SK-N-SH treated with all-trans-retinoic acid at 6 μM for 48 hours (cell line): ENCODE measurements at regions not wholly inside any gene's neighbourhood (a gene's known extent, or its start where the extent isn't known, plus 50 kb on each side); places are given as distances from the start of the nearest gene placed in this dataset.

Source experiments
- ATAC-seq: fragments of 200-7000 bp; cut with Tn5 transposase; 3 replicates; pipeline ENCODE4 v1.9.1; 2020; ENCODE audit warnings: mild to moderate bottlenecking, moderate library complexity
- ARNTL ChIP-seq: fragments of 450-650 bp; formaldehyde crosslinking; IDR thresholded peaks from 2 replicates; pipeline ENCODE4 v1.5.0; 2020; ENCODE audit warnings: low read depth, mild to moderate bottlenecking, moderate library complexity, borderline replicate concordance
- BACH2 ChIP-seq: fragments of 250-450 bp; sonication (Bioruptor Pico); IDR thresholded peaks from 2 replicates; pipeline ENCODE4 v1.9.0; 2021; ENCODE audit warnings: mild to moderate bottlenecking, borderline replicate concordance
- CREB5 ChIP-seq: fragments of 250-450 bp; sonication (Bioruptor Pico); IDR thresholded peaks from 2 replicates; pipeline ENCODE4 v1.5.1; 2020; ENCODE audit warnings: low read depth, mild to moderate bottlenecking, moderate library complexity
- CSRNP3 ChIP-seq: fragments of 250-450 bp; sonication (Bioruptor Pico); IDR thresholded peaks from 2 replicates; pipeline ENCODE4 v1.5.1; 2021; ENCODE audit warnings: mild to moderate bottlenecking, moderate library complexity
- ESRRG ChIP-seq: fragments of 250-450 bp; sonication (Bioruptor Pico); IDR thresholded peaks from 2 replicates; pipeline ENCODE4 v1.6.1; 2021; ENCODE audit warnings: mild to moderate bottlenecking
- GLIS3 ChIP-seq: fragments of 250-450 bp; sonication (Bioruptor Pico); IDR thresholded peaks from 2 replicates; pipeline ENCODE4 v1.5.0; 2020; ENCODE audit warnings: mild to moderate bottlenecking, moderate library complexity
- ISL1 ChIP-seq: fragments of 250-450 bp; sonication (Bioruptor Pico); IDR thresholded peaks from 2 replicates; pipeline ENCODE4 v2.1.2; 2022; ENCODE audit warnings: mild to moderate bottlenecking, moderate library complexity
- OSR1 ChIP-seq: fragments of 250-450 bp; sonication (Bioruptor Pico); IDR thresholded peaks from 2 replicates; pipeline ENCODE4 v1.8.0; 2022; ENCODE audit warnings: moderate library complexity, mild to moderate bottlenecking, inconsistent platforms
- PPARA ChIP-seq: fragments of 250-450 bp; sonication (Bioruptor Pico); IDR thresholded peaks from 2 replicates; pipeline ENCODE4 v1.5.0; 2020; ENCODE audit warnings: mild to moderate bottlenecking, borderline replicate concordance
- RARB ChIP-seq: fragments of 250-450 bp; sonication (Bioruptor Pico); IDR thresholded peaks from 2 replicates; pipeline ENCODE4 v1.8.0; 2021; ENCODE audit warnings: mild to moderate bottlenecking, moderate library complexity
- SNAI2 ChIP-seq: fragments of 250-450 bp; sonication (Bioruptor Pico); IDR thresholded peaks from 2 replicates; pipeline ENCODE4 v1.5.0; 2020; ENCODE audit warnings: mild to moderate bottlenecking, moderate library complexity
- TOX ChIP-seq: fragments of 250-450 bp; sonication (Bioruptor Pico); IDR thresholded peaks from 2 replicates; pipeline ENCODE4 v1.8.0; 2021; ENCODE audit warnings: mild to moderate bottlenecking, moderate library complexity, borderline replicate concordance
- TSHZ2 ChIP-seq: fragments of 250-450 bp; sonication (Bioruptor Pico); IDR thresholded peaks from 2 replicates; pipeline ENCODE4 v1.5.0; 2020; ENCODE audit warnings: mild to moderate bottlenecking, moderate library complexity
- ZC3H10 ChIP-seq: fragments of 250-450 bp; sonication (Bioruptor Pico); IDR thresholded peaks from 2 replicates; pipeline ENCODE4 v1.5.1; 2021; ENCODE audit warnings: mild to moderate bottlenecking, moderate library complexity
- ZFP3 ChIP-seq: fragments of 250-450 bp; sonication (Bioruptor Pico); IDR thresholded peaks from 2 replicates; pipeline ENCODE4 v1.5.0; 2020; ENCODE audit warnings: mild to moderate bottlenecking, moderate library complexity
- ZFP30 ChIP-seq: fragments of 450-650 bp; formaldehyde crosslinking; IDR thresholded peaks from 2 replicates; pipeline ENCODE4 v1.5.0; 2022; ENCODE audit warnings: mild to moderate bottlenecking, moderate library complexity
- ZNF565 ChIP-seq: fragments of 450-650 bp; formaldehyde crosslinking; conservative IDR thresholded peaks from 2 replicates; pipeline ENCODE4 v1.5.0; 2020; ENCODE audit warnings: low read depth, mild to moderate bottlenecking, moderate library complexity
- ZNF70 ChIP-seq: fragments of 450-650 bp; formaldehyde crosslinking; IDR thresholded peaks from 2 replicates; pipeline ENCODE4 v1.5.0; 2020; ENCODE audit warnings: mild to moderate bottlenecking, moderate library complexity
- ZNF8 ChIP-seq: fragments of 450-650 bp; formaldehyde crosslinking; IDR thresholded peaks from 2 replicates; pipeline ENCODE4 v1.5.0; 2020; ENCODE audit warnings: mild to moderate bottlenecking, moderate library complexity

- TF ChIP-seq TSHZ2 (CRISPR knock-in tag), result no peak
- TF ChIP-seq, all 23 proteins: peak for 0
Measured at GRCh38 chr4:81971637-81972381, 402.0 kb downstream of the HNRNPD start (continued).

GRCh38 chr4:81971061-81971460, 402.7 kb downstream of the HNRNPD start:
- no peak for ATAC-seq
- TF ChIP-seq ZFP3 (CRISPR knock-in tag) (no peak), GLIS3 (CRISPR knock-in tag) (no peak), ESRRG (CRISPR knock-in tag) (no peak)
- TF ChIP-seq, all 23 proteins: peak for 0

- ATAC-seq, result no peak
- TF ChIP-seq PPARA (CRISPR knock-in tag) (no peak), GLIS3 (CRISPR knock-in tag) (no peak), ZNF70 (CRISPR knock-in tag) (no peak), ZNF565 (CRISPR knock-in tag) (no peak), ARNTL (CRISPR knock-in tag) (no peak), ZC3H10 (no peak), SNAI2 (no peak)
Measured at GRCh38 chr4:81970454-81970853, 403.3 kb downstream of the HNRNPD start.

GRCh38 chr4:81966676-81967075, 407.1 kb downstream of the HNRNPD start:
- TF ChIP-seq ZFP3 (CRISPR knock-in tag) (no peak), RARB (CRISPR knock-in tag) (no peak), TOX (CRISPR knock-in tag) (no peak), CREB5 (no peak), TSHZ2 (CRISPR knock-in tag) (no peak), ARNTL (CRISPR knock-in tag) (no peak), ZNF565 (CRISPR knock-in tag) (no peak), SNAI2 (no peak), GLIS3 (CRISPR knock-in tag) (no peak), OSR1 (no peak)
- no peak for ATAC-seq

GRCh38 chr4:81965911-81966310, 407.9 kb downstream of the HNRNPD start:
- no peak for ATAC-seq
- no peak for TF ChIP-seq TSHZ2 (CRISPR knock-in tag)
- no peak for TF ChIP-seq ESRRG (CRISPR knock-in tag)
- no peak for TF ChIP-seq ZNF8 (CRISPR knock-in tag)
- no peak for TF ChIP-seq CSRNP3 (CRISPR knock-in tag)
- no peak for TF ChIP-seq CREB5
- TF ChIP-seq PPARA (CRISPR knock-in tag), result no peak
- no peak for TF ChIP-seq OSR1
- no peak for TF ChIP-seq TOX (CRISPR knock-in tag)
- TF ChIP-seq ZNF565 (CRISPR knock-in tag), result no peak
- no peak for TF ChIP-seq ZC3H10
- no peak for TF ChIP-seq ARNTL (CRISPR knock-in tag)
- no peak for TF ChIP-seq BACH2 (CRISPR knock-in tag)
- TF ChIP-seq ZFP3 (CRISPR knock-in tag), result no peak
- TF ChIP-seq ZNF70 (CRISPR knock-in tag), result no peak
- TF ChIP-seq GLIS3 (CRISPR knock-in tag), result no peak
- TF ChIP-seq ZFP30 (CRISPR knock-in tag), result no peak
- TF ChIP-seq RARB (CRISPR knock-in tag), result no peak
- no peak for TF ChIP-seq SNAI2
- TF ChIP-seq ISL1 (CRISPR knock-in tag), result no peak
